ENCODE measurements at regions not wholly inside any gene's neighbourhood (a gene's known extent, or its start where the extent isn't known, plus 50 kb on each side); places are given as distances from the start of the nearest gene placed in this dataset.

DNA sequence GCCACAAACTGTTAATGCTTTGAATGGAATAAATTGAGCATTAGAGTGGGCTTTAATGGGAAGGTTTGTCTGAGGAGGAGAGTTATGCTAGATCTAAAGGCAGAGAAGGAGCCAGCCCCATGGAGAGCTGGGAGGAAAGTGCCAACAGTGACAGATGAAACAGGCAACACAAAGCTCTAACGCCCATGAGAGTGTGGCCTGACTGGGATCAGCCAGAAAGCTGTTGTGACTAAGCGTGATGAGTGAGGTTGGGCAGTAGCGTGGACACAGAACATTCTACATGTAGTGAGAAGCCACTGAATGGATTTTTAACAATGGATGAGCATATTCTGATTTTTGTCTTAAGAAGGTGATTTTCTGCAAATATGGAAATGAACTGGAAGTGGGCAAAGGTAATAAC lies 185.3 kb upstream of the SIX2 start:
- Histone ChIP-seq H3K4me2 (ENCODE audit: low read length) (no peak overlapping the region), H3K79me2 (replicated peaks; ENCODE audit: insufficient read depth, low read length) (no peaks in the 10 kb centered on the region), H2AFZ (ENCODE audit: low read depth, low read length) (no peak overlapping the region), H3K9me3 (ENCODE audit: low read length) (no peaks in the 10 kb centered on the region), H4K20me1 (ENCODE audit: insufficient read depth) (no peaks in the 10 kb centered on the region), H3K27me3 (ENCODE audit: insufficient read depth, low read depth, low read length) (no peaks in the 10 kb centered on the region), H3K9ac (ENCODE audit: low read length) (no peak overlapping the region), H3K4me3 (ENCODE audit: low read length) (no peak overlapping the region), H3K9me2 (ENCODE audit: insufficient read depth, low read length) (no peaks in the 10 kb centered on the region), H3K36me3 (ENCODE audit: insufficient read depth, low read length) (no peaks in the 10 kb centered on the region), H3K27ac (ENCODE audit: low read length) (no peak overlapping the region), H3F3A (ENCODE audit: insufficient read depth, low read length, poor library complexity, severe bottlenecking) (no peaks in the 10 kb centered on the region)
- TF ChIP-seq POLR2AphosphoS5 (IDR thresholded peaks at IDR 0.05) (no peak), TAF1 (IDR thresholded peaks at IDR 0.05; ENCODE audit: low read depth) (no peak), EZH2 (IDR thresholded peaks at IDR 0.05; ENCODE audit: borderline replicate concordance, insufficient read depth, low read length, poor library complexity, severe bottlenecking) (no peak), SMC3 (conservative IDR thresholded peaks at IDR 0.05; ENCODE audit: poor library complexity) (no peak), RAD21 (conservative IDR thresholded peaks at IDR 0.05) (no peak), MXI1 (conservative IDR thresholded peaks at IDR 0.05; ENCODE audit: poor library complexity, severe bottlenecking) (no peak), EP300 (conservative IDR thresholded peaks at IDR 0.05; ENCODE audit: poor library complexity, severe bottlenecking) (no peak)
- TF ChIP-seq, protein P1, sequence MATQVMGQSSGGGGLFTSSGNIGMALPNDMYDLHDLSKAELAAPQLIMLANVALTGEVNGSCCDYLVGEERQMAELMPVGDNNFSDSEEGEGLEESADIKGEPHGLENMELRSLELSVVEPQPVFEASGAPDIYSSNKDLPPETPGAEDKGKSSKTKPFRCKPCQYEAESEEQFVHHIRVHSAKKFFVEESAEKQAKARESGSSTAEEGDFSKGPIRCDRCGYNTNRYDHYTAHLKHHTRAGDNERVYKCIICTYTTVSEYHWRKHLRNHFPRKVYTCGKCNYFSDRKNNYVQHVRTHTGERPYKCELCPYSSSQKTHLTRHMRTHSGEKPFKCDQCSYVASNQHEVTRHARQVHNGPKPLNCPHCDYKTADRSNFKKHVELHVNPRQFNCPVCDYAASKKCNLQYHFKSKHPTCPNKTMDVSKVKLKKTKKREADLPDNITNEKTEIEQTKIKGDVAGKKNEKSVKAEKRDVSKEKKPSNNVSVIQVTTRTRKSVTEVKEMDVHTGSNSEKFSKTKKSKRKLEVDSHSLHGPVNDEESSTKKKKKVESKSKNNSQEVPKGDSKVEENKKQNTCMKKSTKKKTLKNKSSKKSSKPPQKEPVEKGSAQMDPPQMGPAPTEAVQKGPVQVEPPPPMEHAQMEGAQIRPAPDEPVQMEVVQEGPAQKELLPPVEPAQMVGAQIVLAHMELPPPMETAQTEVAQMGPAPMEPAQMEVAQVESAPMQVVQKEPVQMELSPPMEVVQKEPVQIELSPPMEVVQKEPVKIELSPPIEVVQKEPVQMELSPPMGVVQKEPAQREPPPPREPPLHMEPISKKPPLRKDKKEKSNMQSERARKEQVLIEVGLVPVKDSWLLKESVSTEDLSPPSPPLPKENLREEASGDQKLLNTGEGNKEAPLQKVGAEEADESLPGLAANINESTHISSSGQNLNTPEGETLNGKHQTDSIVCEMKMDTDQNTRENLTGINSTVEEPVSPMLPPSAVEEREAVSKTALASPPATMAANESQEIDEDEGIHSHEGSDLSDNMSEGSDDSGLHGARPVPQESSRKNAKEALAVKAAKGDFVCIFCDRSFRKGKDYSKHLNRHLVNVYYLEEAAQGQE (IDR thresholded peaks at IDR 0.05; ENCODE audit: borderline replicate concordance): no peak
- TF ChIP-seq, protein P2, sequence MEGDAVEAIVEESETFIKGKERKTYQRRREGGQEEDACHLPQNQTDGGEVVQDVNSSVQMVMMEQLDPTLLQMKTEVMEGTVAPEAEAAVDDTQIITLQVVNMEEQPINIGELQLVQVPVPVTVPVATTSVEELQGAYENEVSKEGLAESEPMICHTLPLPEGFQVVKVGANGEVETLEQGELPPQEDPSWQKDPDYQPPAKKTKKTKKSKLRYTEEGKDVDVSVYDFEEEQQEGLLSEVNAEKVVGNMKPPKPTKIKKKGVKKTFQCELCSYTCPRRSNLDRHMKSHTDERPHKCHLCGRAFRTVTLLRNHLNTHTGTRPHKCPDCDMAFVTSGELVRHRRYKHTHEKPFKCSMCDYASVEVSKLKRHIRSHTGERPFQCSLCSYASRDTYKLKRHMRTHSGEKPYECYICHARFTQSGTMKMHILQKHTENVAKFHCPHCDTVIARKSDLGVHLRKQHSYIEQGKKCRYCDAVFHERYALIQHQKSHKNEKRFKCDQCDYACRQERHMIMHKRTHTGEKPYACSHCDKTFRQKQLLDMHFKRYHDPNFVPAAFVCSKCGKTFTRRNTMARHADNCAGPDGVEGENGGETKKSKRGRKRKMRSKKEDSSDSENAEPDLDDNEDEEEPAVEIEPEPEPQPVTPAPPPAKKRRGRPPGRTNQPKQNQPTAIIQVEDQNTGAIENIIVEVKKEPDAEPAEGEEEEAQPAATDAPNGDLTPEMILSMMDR (IDR thresholded peaks at IDR 0.05; ENCODE audit: poor library complexity, severe bottlenecking): no peak

DNA sequence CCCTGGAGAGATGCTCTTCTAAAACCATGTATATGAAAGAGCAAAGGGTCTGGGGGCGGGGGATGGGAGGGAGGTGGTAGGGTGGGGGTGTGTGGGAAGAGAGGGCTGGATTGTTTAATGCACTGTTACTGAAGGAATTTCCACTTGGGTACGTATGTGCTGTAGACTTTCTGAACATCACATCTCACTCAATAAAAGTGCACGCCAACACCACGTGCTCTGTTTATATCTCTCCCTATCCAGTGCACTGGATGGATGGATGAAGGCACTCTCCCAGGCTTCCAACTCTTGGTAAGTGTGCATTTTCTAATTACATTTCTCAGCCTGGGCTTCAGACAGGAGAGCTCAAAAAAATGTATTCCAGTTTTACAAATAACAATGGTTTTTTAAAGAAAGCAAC lies 184.3 kb upstream of the SIX2 start:
- Histone ChIP-seq H3K9me2 (ENCODE audit: insufficient read depth, low read length) (no peaks in the 10 kb centered on the region), H3K4me2 (ENCODE audit: low read length) (no peak overlapping the region), H3K27ac (ENCODE audit: low read length) (no peak overlapping the region), H2AFZ (ENCODE audit: low read depth, low read length) (no peak overlapping the region), H3K36me3 (ENCODE audit: insufficient read depth, low read length) (no peaks in the 10 kb centered on the region), H4K20me1 (ENCODE audit: insufficient read depth) (no peaks in the 10 kb centered on the region), H3F3A (ENCODE audit: insufficient read depth, low read length, poor library complexity, severe bottlenecking) (no peaks in the 10 kb centered on the region), H3K79me2 (replicated peaks; ENCODE audit: insufficient read depth, low read length) (no peaks in the 10 kb centered on the region), H3K27me3 (ENCODE audit: insufficient read depth, low read depth, low read length) (no peaks in the 10 kb centered on the region), H3K9me3 (ENCODE audit: low read length) (no peaks in the 10 kb centered on the region), H3K9ac (ENCODE audit: low read length) (no peak overlapping the region), H3K4me3 (ENCODE audit: low read length) (no peak overlapping the region)
- TF ChIP-seq MXI1 (conservative IDR thresholded peaks at IDR 0.05; ENCODE audit: poor library complexity, severe bottlenecking): no peak
- no peak for TF ChIP-seq EP300 (conservative IDR thresholded peaks at IDR 0.05; ENCODE audit: poor library complexity, severe bottlenecking)
- no peak for TF ChIP-seq TAF1 (IDR thresholded peaks at IDR 0.05; ENCODE audit: low read depth)
- TF ChIP-seq, protein P1 (IDR thresholded peaks at IDR 0.05; ENCODE audit: borderline replicate concordance): no peak
- TF ChIP-seq SMC3 (conservative IDR thresholded peaks at IDR 0.05; ENCODE audit: poor library complexity): no peak
- no peak for TF ChIP-seq RAD21 (conservative IDR thresholded peaks at IDR 0.05)
- no peak for TF ChIP-seq EZH2 (IDR thresholded peaks at IDR 0.05; ENCODE audit: borderline replicate concordance, insufficient read depth, low read length, poor library complexity, severe bottlenecking)
- TF ChIP-seq, protein P2 (IDR thresholded peaks at IDR 0.05; ENCODE audit: poor library complexity, severe bottlenecking): no peak
- no peak for TF ChIP-seq POLR2AphosphoS5 (IDR thresholded peaks at IDR 0.05)
